NCI-H526 (cell line): ENCODE measurements at regions not wholly inside any gene's neighbourhood (a gene's known extent, or its start where the extent isn't known, plus 50 kb on each side); places are given as distances from the start of the nearest gene placed in this dataset.
A peak's percentile ranks its signal among the peaks of the same experiment; 100 is the strongest.

ENCODE experiments used
- DNase-seq, 2 experiments: peaks; one replicate each; lab custom pipeline; 2025; lab: John Stamatoyannopoulos, UW

GRCh38 chr12:125678589-125678993, 613.4 kb downstream of the AACS start:
- no peak for DNase-seq

GRCh38 chr12:125683748-125684381, 618.6 kb downstream of the AACS start:
- DNase-seq: peak in 1 of 2 experiments; percentile 81

- DNase-seq: no peak
Measured at GRCh38 chr12:125684968-125685790, 619.9 kb downstream of the AACS start.

GRCh38 chr12:125685915-125686314, 620.7 kb downstream of the AACS start:
- no peak for DNase-seq

GRCh38 chr12:125687403-125687802, 622.2 kb downstream of the AACS start:
- no peak for DNase-seq

GRCh38 chr12:125687820-125688219, 622.6 kb downstream of the AACS start:
- no peak for DNase-seq

- no peak for DNase-seq
Measured at GRCh38 chr12:125688223-125688622, 623.0 kb downstream of the AACS start.

- DNase-seq: no peak
Measured at GRCh38 chr12:125688881-125689280, 623.6 kb downstream of the AACS start.

- no peak for DNase-seq
Measured at GRCh38 chr12:125689576-125690410, 624.6 kb downstream of the AACS start.

- DNase-seq: no peak
Measured at GRCh38 chr12:125690841-125691240, 625.6 kb downstream of the AACS start.

- DNase-seq: no peak
Measured at GRCh38 chr12:125696054-125696453, 630.8 kb downstream of the AACS start.

- no peak for DNase-seq
Measured at GRCh38 chr12:125704803-125705202, 639.6 kb downstream of the AACS start.

GRCh38 chr12:125720961-125721360, 655.7 kb downstream of the AACS start:
- no peak for DNase-seq

- peak in 1 of 2 experiments; percentile 2 for DNase-seq
Measured at GRCh38 chr12:125734137-125734536, 668.9 kb downstream of the AACS start.

- no peak for DNase-seq
Measured at GRCh38 chr12:125738211-125738610, 673.0 kb downstream of the AACS start.

GRCh38 chr12:125742413-125742812, 677.2 kb downstream of the AACS start:
- no peak for DNase-seq

GRCh38 chr12:125744201-125744600, 679.0 kb downstream of the AACS start:
- no peak for DNase-seq

- DNase-seq: no peak
Measured at GRCh38 chr12:125755512-125755911, 690.3 kb downstream of the AACS start.

GRCh38 chr12:125766091-125766490, 700.9 kb downstream of the AACS start:
- DNase-seq: no peak

GRCh38 chr12:125772403-125772802, 707.2 kb downstream of the AACS start:
- DNase-seq: no peak

- DNase-seq: peak; percentile 11 to 56
Measured at GRCh38 chr12:125773033-125773640, 707.9 kb downstream of the AACS start.

GRCh38 chr12:125775507-125775906, 710.3 kb downstream of the AACS start:
- DNase-seq: no peak
